Thyroid gland (tissue), 4 donors: ENCODE measurements at regions not wholly inside any gene's neighbourhood (a gene's known extent, or its start where the extent isn't known, plus 50 kb on each side); places are given as distances from the start of the nearest gene placed in this dataset.

Experiments
- DNase-seq, 2 donors: peaks; one replicate each; pipeline ENCODE4 v3.0.0-alpha.2; 2019
- H3K27ac ChIP-seq, 3 donors: fragments of 200-600 bp; sonication (generic); 1 replicate in 2 of 3; 2 replicates in 1 of 3; pipeline ENCODE4 v1.5.1; 2016 to 2019; ENCODE audit warnings: mild to moderate bottlenecking in 1 of 3, moderate library complexity in 1 of 3
- H3K27me3 ChIP-seq: fragments of 200-600 bp; sonication (generic); one replicate; pipeline ENCODE4 v1.5.1; 2019
- H3K36me3 ChIP-seq, 2 donors: fragments of 200-600 bp; sonication (generic); one replicate each; pipeline ENCODE4 v1.5.1; 2016 to 2019
- H3K4me1 ChIP-seq, 2 donors: fragments of 200-600 bp; sonication (generic); one replicate each; pipeline ENCODE4 v1.5.1; 2017 to 2019
- H3K4me3 ChIP-seq, 3 donors: fragments of 200-600 bp; sonication (generic); replicated peaks in 1 of 3; 1 replicate in 2 of 3; 2 replicates in 1 of 3; pipeline ENCODE4 v1.5.1; 2016; ENCODE audit warnings: mild to moderate bottlenecking in 1 of 3
- H3K9me3 ChIP-seq: fragments of 200-600 bp; sonication (generic); one replicate; pipeline ENCODE4 v1.5.1; 2017
- CTCF ChIP-seq, 6 experiments: fragments of 200-600 bp in 3 of 6; fragments of 450-650 bp in 3 of 6; sonication (generic) in 3 of 6; IDR thresholded peaks; one replicate each; pipeline ENCODE4 v1.5.1; 2016 to 2019; ENCODE audit warnings: antibody characterized with exemption in 6 of 6, mild to moderate bottlenecking in 2 of 6, inconsistent platforms in 1 of 6, moderate library complexity in 1 of 6
- POLR2A ChIP-seq, 2 donors: fragments of 450-650 bp; IDR thresholded peaks; one replicate each; pipeline ENCODE4 v1.6.1; 2017; ENCODE audit warnings: antibody characterized with exemption in 2 of 2, mild to moderate bottlenecking in 2 of 2, moderate library complexity in 1 of 2
- WGBS, 2 donors: methylation state at CpG; one replicate each; pipeline ENCODE4 v1.1.5; 2017; 5-methylcytosine and 5-hydroxymethylcytosine counted together
- intact Hi-C: fragments of 100-400 bp; cut with DNase I; formaldehyde crosslinking; loops from one replicate; pipeline ENCODE4 v1.15.1; 2023

DNA sequence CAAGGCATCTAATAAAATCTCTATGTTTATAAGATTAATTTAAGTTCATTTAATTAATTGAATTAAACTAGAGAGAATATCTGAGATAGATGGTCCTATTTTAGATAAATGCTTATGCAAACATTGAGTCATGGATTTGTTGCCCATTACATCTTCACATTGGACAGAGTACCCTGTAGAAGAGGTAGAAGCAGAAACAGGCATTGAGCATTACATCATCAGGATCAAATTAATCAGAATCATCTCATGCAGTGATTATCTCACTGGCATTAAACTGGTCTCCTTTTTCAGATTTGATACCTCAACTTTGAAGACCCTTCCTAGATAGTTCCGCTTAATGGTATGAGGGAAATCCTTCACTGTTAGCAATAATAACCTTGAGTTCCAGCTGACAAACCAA is 469.6 kb upstream of the VRK2 start:
- 92 to 94% methylated on average over 1 of the region's 1 CpG for WGBS, 2 donors
- H3K9me3 ChIP-seq, result no peaks in the 10 kb centered on the region
- intact Hi-C loops, result no loop called here
- H3K27me3 ChIP-seq, result no peaks in the 10 kb centered on the region
- no peak for DNase-seq
- H3K4me3 ChIP-seq, result no peak overlapping the region
- no peaks in the 10 kb centered on the region for H3K36me3 ChIP-seq
- no peaks in the 10 kb centered on the region for H3K4me1 ChIP-seq
- no peak overlapping the region for H3K27ac ChIP-seq
- TF ChIP-seq CTCF (IDR thresholded peaks at IDR 0.05) (no peak), POLR2A (IDR thresholded peaks at IDR 0.05) (no peak)

DNA sequence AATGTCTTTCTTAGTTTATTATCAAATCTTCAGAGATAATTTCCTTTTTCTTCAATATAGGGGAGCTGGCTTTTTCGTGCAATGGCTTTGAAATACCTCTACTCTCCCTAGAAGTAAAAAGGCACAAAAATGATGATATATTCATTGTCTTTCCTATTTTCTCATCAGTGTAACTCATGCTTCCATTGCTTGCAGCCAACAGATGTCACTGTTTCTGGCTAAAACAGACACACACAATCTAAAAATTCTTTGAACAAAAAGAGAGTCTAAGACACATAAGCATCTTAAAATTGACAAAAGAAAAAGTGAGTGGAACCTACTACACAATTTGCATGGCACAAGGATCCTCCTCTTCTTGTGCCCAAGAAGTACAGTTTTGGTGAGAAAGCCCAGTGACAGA is 448.7 kb upstream of the VRK2 start:
- no peak for DNase-seq
- Histone ChIP-seq H3K36me3 (no peaks in the 10 kb centered on the region), H3K27ac (no peak overlapping the region), H3K9me3 (no peaks in the 10 kb centered on the region), H3K4me3 (no peak overlapping the region), H3K4me1 (no peaks in the 10 kb centered on the region), H3K27me3 (no peaks in the 10 kb centered on the region)
- TF ChIP-seq POLR2A (IDR thresholded peaks at IDR 0.05) (no peak), CTCF (IDR thresholded peaks at IDR 0.05) (no peak)
- WGBS, 2 donors, result 88 to 90% methylated on average over 1 of the region's 1 CpG
- intact Hi-C loops, result no loop called here

- no peak for DNase-seq
- H3K4me1 ChIP-seq, result no peaks in the 10 kb centered on the region
- no peak overlapping the region for H3K4me3 ChIP-seq
- 60 to 64% methylated on average over 4 of the region's 4 CpGs for WGBS, 2 donors
- no peaks in the 10 kb centered on the region for H3K36me3 ChIP-seq
- TF ChIP-seq CTCF (IDR thresholded peaks at IDR 0.05) (no peak), POLR2A (IDR thresholded peaks at IDR 0.05) (no peak)
- intact Hi-C loops, result no loop called here
- H3K27ac ChIP-seq, result no peak overlapping the region
- H3K27me3 ChIP-seq, result no peaks in the 10 kb centered on the region
- H3K9me3 ChIP-seq, result no peaks in the 10 kb centered on the region
These were observed 448.1 kb upstream of the VRK2 start for GRCh38 chr2:57598551-57598950.

GRCh38 chr2:57602733-57603132 is 443.9 kb upstream of the VRK2 start:
- H3K27me3 ChIP-seq, result no peaks in the 10 kb centered on the region
- no peak for DNase-seq
- no peaks in the 10 kb centered on the region for H3K36me3 ChIP-seq
- no peak for TF ChIP-seq POLR2A (IDR thresholded peaks at IDR 0.05)
- TF ChIP-seq CTCF (IDR thresholded peaks at IDR 0.05), result no peak
- no peaks in the 10 kb centered on the region for H3K9me3 ChIP-seq
- intact Hi-C loops, result no loop called here
- no peak overlapping the region for H3K4me3 ChIP-seq
- no peak overlapping the region for H3K27ac ChIP-seq
- 57 to 73% methylated on average over 2 of the region's 2 CpGs for WGBS, 2 donors
- no peaks in the 10 kb centered on the region for H3K4me1 ChIP-seq

GRCh38 chr2:57614988-57615387 is 431.6 kb upstream of the VRK2 start:
- no peak for DNase-seq
- H3K27me3 ChIP-seq, result no peaks in the 10 kb centered on the region
- H3K36me3 ChIP-seq, result no peaks in the 10 kb centered on the region
- TF ChIP-seq POLR2A (IDR thresholded peaks at IDR 0.05) (no peak), CTCF (IDR thresholded peaks at IDR 0.05) (no peak)
- H3K27ac ChIP-seq, result no peak overlapping the region
- WGBS, 2 donors, result 72 to 85% methylated on average over 3 of the region's 3 CpGs
- intact Hi-C loops, result no loop called here
- no peaks in the 10 kb centered on the region for H3K9me3 ChIP-seq
- H3K4me3 ChIP-seq, result no peak overlapping the region
- H3K4me1 ChIP-seq, result no peaks in the 10 kb centered on the region
